ENCODE measurements at regions not wholly inside any gene's neighbourhood (a gene's known extent, or its start where the extent isn't known, plus 50 kb on each side); places are given as distances from the start of the nearest gene placed in this dataset.

DNA sequence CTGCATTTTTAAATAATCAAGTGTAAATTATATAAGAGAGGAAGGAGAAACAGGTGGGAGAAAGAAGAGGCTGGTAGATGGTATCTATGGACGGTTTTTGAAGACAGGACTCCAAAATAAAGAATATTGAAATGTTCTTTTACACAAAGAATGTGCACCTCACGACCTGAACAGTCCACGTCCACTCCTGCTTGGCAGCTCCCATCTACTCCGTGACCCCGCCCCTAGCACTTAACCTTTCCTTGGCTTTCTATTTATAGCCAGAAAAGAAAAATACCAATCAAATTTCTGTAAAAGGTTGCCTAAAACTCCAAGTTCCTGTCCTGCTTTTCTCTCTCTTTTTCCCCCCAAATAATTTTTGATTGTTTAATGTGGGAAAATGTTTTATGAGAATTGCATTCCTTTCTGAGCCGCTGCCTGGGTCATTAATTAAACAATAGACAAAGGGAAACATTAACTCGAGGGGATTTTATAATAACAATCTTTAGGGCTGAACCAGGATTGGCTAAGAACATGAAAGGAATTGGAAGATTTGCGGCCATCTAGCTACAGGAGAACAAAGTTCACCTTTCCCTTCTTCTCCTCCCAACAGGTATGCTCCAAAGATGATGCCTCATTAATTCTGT lies 173.6 kb upstream of the MAP3K1 start:
- H3K4me1 Mint-ChIP-seq: peaks cover 26 to 32% of the 10 kb centered on the region in 2 experiments
- Histone ChIP-seq H3T11ph (ENCODE audit: low read length) (no peak overlapping the region), H4K20me1 (ENCODE audit: control insufficient read depth, insufficient read depth, insufficient read length) (no peaks in the 10 kb centered on the region), H2AK5ac (ENCODE audit: insufficient read length, low read length) (no peak overlapping the region), H3K9ac (ENCODE audit: extremely low read depth, insufficient read length, low read length) (no peak overlapping the region), H3K4me2 (ENCODE audit: insufficient read depth, insufficient read length, low read length) (no peak overlapping the region), H3K18ac (ENCODE audit: insufficient read length, low read depth, low read length) (no peak overlapping the region), H3K4ac (ENCODE audit: low read depth, low read length) (no peak overlapping the region), H3K27me3 (ENCODE audit: insufficient read depth, low read length) (no peaks in the 10 kb centered on the region), H2BK12ac (ENCODE audit: insufficient read length, low read depth, low read length) (no peak overlapping the region), H2BK15ac (ENCODE audit: low read depth, low read length) (no peak overlapping the region), H4K91ac (ENCODE audit: insufficient read length, low read depth, low read length) (no peak overlapping the region), H3K14ac (ENCODE audit: insufficient read depth, low read length) (no peak overlapping the region), H2BK120ac (ENCODE audit: low read depth, low read length, poor library complexity, severe bottlenecking) (no peak overlapping the region), H3K23me2 (ENCODE audit: insufficient read length, low read depth, low read length, poor library complexity, severe bottlenecking) (no peaks in the 10 kb centered on the region), H4K8ac (replicated peaks; ENCODE audit: insufficient read length, low read depth, low read length) (no peak overlapping the region), H4K5ac (ENCODE audit: insufficient read length, low read depth, low read length) (no peak overlapping the region), H2BK5ac (ENCODE audit: insufficient read length, low read length) (no peak overlapping the region), H3K9me3 (ENCODE audit: control insufficient read depth, low read depth, low read length) (no peaks in the 10 kb centered on the region), H3K27ac (ENCODE audit: insufficient read length, low read depth, low read length) (no peak overlapping the region), H3K79me2 (ENCODE audit: insufficient read depth, low read length) (no peaks in the 10 kb centered on the region), H3K4me1 (ENCODE audit: insufficient read depth, low read length) (peaks cover 6% of the 10 kb centered on the region; the same call in 1 of the 2 replicates), H3K79me1 (ENCODE audit: insufficient read depth, low read depth, low read length, poor library complexity, severe bottlenecking) (no peaks in the 10 kb centered on the region), H3K56ac (ENCODE audit: insufficient read length, low read depth, low read length) (no peak overlapping the region), H3K23ac (ENCODE audit: insufficient read length, low read depth, low read length) (no peak overlapping the region), H2BK20ac (ENCODE audit: low read depth, low read length, poor library complexity, severe bottlenecking) (no peak overlapping the region), H2AFZ (ENCODE audit: low read length) (no peak overlapping the region)
- no peaks in the 10 kb centered on the region for H3K9me3 Mint-ChIP-seq
- H3K4me3 Mint-ChIP-seq: no peak overlapping the region
- DNase-seq: no peak
- no CpG with 5 or more reads among the region's 8 CpGs for WGBS (ENCODE audit: extremely low coverage, insufficient read length, low lambda C conversion rate)
- H3K36me3 Mint-ChIP-seq (ENCODE audit: insufficient read depth in 1 of 3, low read depth in 3 of 3): no peaks in the 10 kb centered on the region; a peak in 1 of 7 replicates
- no peaks in the 10 kb centered on the region for H3K27me3 Mint-ChIP-seq (ENCODE audit: low read depth)
- TF ChIP-seq, protein P1, sequence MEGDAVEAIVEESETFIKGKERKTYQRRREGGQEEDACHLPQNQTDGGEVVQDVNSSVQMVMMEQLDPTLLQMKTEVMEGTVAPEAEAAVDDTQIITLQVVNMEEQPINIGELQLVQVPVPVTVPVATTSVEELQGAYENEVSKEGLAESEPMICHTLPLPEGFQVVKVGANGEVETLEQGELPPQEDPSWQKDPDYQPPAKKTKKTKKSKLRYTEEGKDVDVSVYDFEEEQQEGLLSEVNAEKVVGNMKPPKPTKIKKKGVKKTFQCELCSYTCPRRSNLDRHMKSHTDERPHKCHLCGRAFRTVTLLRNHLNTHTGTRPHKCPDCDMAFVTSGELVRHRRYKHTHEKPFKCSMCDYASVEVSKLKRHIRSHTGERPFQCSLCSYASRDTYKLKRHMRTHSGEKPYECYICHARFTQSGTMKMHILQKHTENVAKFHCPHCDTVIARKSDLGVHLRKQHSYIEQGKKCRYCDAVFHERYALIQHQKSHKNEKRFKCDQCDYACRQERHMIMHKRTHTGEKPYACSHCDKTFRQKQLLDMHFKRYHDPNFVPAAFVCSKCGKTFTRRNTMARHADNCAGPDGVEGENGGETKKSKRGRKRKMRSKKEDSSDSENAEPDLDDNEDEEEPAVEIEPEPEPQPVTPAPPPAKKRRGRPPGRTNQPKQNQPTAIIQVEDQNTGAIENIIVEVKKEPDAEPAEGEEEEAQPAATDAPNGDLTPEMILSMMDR (conservative IDR thresholded peaks at IDR 0.05): no peak
- H3K27ac Mint-ChIP-seq: no peak overlapping the region

All from H9 (cell line).